Esophagus squamous epithelium (tissue), 5 donors: ENCODE measurements at regions not wholly inside any gene's neighbourhood (a gene's known extent, or its start where the extent isn't known, plus 50 kb on each side); places are given as distances from the start of the nearest gene placed in this dataset.
"Not testable (repeated sequence)": the region's sequence is repeated elsewhere in the genome, so short reads cannot be mapped to it uniquely, and the experiment has no call there.

ENCODE experiments used
- DNase-seq: peaks from one replicate; lab custom pipeline; 2025; lab: John Stamatoyannopoulos, UW
- H3K27ac ChIP-seq, 4 donors: fragments of 200-600 bp; sonication (generic); one replicate each; pipeline ENCODE4 v1.5.1; 2016 to 2019; ENCODE audit warnings: mild to moderate bottlenecking in 1 of 4
- H3K27me3 ChIP-seq, 4 donors: fragments of 200-600 bp; sonication (generic); 1 replicate in 3 of 4; 2 replicates in 1 of 4; pipeline versions ENCODE4 v1.5.1 to v1.6.0; 2017 to 2021; ENCODE audit warnings: antibody characterized with exemption in 1 of 4
- H3K36me3 ChIP-seq, 3 donors: fragments of 200-600 bp; sonication (generic); one replicate each; pipeline ENCODE4 v1.5.1; 2016 to 2019
- H3K4me1 ChIP-seq, 3 donors: fragments of 200-600 bp; sonication (generic); one replicate each; pipeline ENCODE4 v1.5.1; 2017 to 2019
- H3K4me3 ChIP-seq, 4 donors: fragments of 200-600 bp; sonication (generic); 1 replicate in 3 of 4; 2 replicates in 1 of 4; pipeline ENCODE4 v1.5.1; 2016 to 2019; ENCODE audit warnings: mild to moderate bottlenecking in 2 of 4, moderate library complexity in 1 of 4
- H3K9me3 ChIP-seq, 3 donors: fragments of 200-600 bp; sonication (generic); one replicate each; pipeline ENCODE4 v1.5.1; 2016 to 2019
- POLR2A ChIP-seq, 4 donors: fragments of 450-650 bp; IDR thresholded peaks; one replicate each; pipeline ENCODE4 v1.6.1; 2017; ENCODE audit warnings: antibody characterized with exemption in 4 of 4, mild to moderate bottlenecking in 4 of 4, moderate library complexity in 3 of 4
- WGBS, 2 donors: methylation state at CpG; one replicate each; pipeline ENCODE4 v1.1.5; 2018; 5-methylcytosine and 5-hydroxymethylcytosine counted together
- intact Hi-C: fragments of 100-400 bp; cut with DNase I; formaldehyde crosslinking; loops from one replicate; pipeline ENCODE4 v1.15.0; 2022
- TF ChIP-seq, protein P1 (sequence below), 6 experiments: fragments of 450-650 bp in 4 of 6; fragments of 200-600 bp in 2 of 6; sonication (generic) in 2 of 6; IDR thresholded peaks; one replicate each; pipeline ENCODE4 v1.5.1; 2016 to 2019; ENCODE audit warnings: antibody characterized with exemption in 6 of 6, mild to moderate bottlenecking in 4 of 6, moderate library complexity in 4 of 6
- donor health status: DM: yes; HTN: yes; CAD: no.

DNA sequence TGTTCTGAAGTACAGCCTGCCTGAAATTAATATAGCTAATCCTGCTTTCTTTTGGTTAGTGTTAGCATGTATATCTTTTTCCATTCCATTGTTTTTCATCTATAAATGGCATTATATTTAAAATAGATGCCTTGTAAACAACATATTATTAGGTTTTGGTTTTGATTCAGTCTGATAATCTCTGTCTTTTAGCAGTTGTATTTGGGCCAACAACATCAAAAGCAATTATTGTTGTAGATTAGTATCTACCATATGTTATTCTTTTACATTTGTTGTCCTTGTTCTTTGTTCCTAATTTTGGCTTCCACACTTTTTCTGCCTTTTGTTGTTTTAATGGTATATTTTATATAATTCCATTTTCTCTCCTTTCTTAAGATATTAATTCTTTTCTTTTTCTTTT, 678.2 kb upstream of the PRMT6 start:
- Histone ChIP-seq H3K4me1 (no peaks in the 10 kb centered on the region), H3K36me3 (no peaks in the 10 kb centered on the region), H3K27me3 (no peaks in the 10 kb centered on the region), H3K4me3 (no peak overlapping the region), H3K27ac (no peak overlapping the region), H3K9me3 (no peaks in the 10 kb centered on the region)
- intact Hi-C loops: no loop called here
- DNase-seq: no peak
- TF ChIP-seq POLR2A (IDR thresholded peaks at IDR 0.05): no peak
- TF ChIP-seq, protein P1, sequence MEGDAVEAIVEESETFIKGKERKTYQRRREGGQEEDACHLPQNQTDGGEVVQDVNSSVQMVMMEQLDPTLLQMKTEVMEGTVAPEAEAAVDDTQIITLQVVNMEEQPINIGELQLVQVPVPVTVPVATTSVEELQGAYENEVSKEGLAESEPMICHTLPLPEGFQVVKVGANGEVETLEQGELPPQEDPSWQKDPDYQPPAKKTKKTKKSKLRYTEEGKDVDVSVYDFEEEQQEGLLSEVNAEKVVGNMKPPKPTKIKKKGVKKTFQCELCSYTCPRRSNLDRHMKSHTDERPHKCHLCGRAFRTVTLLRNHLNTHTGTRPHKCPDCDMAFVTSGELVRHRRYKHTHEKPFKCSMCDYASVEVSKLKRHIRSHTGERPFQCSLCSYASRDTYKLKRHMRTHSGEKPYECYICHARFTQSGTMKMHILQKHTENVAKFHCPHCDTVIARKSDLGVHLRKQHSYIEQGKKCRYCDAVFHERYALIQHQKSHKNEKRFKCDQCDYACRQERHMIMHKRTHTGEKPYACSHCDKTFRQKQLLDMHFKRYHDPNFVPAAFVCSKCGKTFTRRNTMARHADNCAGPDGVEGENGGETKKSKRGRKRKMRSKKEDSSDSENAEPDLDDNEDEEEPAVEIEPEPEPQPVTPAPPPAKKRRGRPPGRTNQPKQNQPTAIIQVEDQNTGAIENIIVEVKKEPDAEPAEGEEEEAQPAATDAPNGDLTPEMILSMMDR (IDR thresholded peaks at IDR 0.05): no peak

DNA sequence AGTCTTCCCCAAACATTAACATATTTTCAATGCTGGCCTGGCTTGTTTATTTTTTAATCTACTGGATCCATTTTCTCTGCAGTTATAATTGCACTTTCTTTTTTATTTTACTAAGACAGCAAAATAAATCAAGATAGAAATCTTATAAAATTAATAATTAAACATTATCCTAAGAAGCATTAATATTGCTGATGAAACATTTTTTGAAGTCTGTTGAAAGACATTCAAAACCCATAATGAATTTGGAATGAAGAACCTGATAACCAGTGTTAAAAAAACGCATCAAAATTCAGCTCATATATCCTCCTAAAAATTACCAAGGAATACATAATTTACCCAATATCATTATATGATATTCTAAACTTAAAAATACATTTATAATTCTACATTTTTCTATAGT, 675.7 kb upstream of the PRMT6 start:
- Histone ChIP-seq H3K27ac (no peak overlapping the region), H3K4me1 (no peaks in the 10 kb centered on the region), H3K27me3 (no peaks in the 10 kb centered on the region), H3K9me3 (no peaks in the 10 kb centered on the region), H3K36me3 (no peaks in the 10 kb centered on the region), H3K4me3 (no peak overlapping the region)
- no peak for TF ChIP-seq POLR2A (IDR thresholded peaks at IDR 0.05)
- no peak for DNase-seq
- intact Hi-C loops: no loop called here
- WGBS, 2 donors: 48 to 74% methylated on average over 1 of the region's 1 CpG

DNA sequence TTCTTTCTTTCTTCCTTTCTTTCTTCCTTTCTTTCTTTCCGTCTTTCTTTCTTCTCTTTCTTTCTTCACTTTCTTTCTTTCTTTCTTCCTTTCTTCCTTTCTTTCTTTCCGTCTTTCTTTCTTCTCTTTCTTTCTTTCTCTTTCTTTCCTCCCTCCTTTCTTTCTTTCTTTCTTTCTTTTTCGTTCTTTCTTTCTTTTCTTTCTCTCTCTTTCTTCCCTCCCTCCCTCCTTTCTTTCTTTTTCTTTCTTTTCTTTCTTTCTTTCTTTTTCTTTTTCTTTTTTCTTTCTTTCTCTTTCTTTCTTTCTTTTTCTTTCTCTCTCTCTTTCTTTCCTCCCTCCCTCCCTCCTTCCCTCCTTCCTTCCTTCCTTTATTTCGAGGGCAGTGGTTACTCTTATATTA, 667.3 kb upstream of the PRMT6 start:
- H3K9me3 ChIP-seq, H3K36me3 ChIP-seq, DNase-seq, H3K4me3 ChIP-seq, intact Hi-C loops, H3K4me1 ChIP-seq, H3K27me3 ChIP-seq, H3K27ac ChIP-seq: not testable (repeated sequence)
- 61 to 63% methylated on average over 4 of the region's 4 CpGs for WGBS, 2 donors

DNA sequence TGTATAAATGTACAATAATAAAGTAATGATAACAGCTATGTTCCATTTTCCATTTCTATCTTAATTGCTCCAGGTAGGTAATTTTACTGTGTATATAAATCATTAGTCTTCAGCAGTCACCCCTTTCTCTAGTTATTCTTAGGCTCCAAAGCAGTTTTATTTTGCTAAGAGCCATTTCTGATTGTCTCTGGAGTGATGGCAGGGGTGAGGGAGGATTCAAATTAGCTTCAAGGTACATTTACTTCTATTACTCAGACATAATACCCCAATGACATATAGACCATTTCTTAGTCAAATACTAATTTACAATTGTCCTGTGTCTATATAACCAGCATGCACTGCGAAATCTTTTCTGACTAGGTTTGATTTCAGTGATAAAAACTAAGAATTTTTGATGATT, 663.4 kb upstream of the PRMT6 start:
- H3K4me1 ChIP-seq: no peaks in the 10 kb centered on the region
- H3K9me3 ChIP-seq: no peaks in the 10 kb centered on the region
- no peaks in the 10 kb centered on the region for H3K27me3 ChIP-seq
- TF ChIP-seq, protein P1 (IDR thresholded peaks at IDR 0.05): no peak
- TF ChIP-seq POLR2A (IDR thresholded peaks at IDR 0.05): no peak
- 62 to 65% methylated on average over 1 of the region's 1 CpG for WGBS, 2 donors
- H3K27ac ChIP-seq: no peak overlapping the region
- H3K4me3 ChIP-seq: no peak overlapping the region
- no peak for DNase-seq
- intact Hi-C loops: no loop called here
- H3K36me3 ChIP-seq: no peaks in the 10 kb centered on the region

DNA sequence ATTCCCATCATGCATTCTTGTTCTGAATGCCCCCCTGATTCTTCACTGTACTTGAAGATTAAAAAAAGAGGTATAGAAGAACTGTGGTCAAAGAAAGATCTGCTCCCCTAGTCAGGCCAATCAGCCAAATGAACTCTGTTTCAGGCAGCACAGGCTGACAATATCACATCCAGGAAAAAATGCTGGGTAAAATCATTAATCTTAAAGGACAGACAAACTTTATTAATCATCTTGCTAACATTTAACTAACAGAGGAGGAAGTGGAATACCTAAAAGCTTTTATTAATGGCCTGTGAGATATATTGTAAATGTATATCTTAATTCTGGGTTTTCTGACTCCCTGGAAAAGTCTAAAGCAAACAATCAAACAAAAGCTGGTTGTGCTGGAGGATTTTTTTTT, 660.5 kb upstream of the PRMT6 start:
- TF ChIP-seq, protein P1 (IDR thresholded peaks at IDR 0.05): no peak
- TF ChIP-seq POLR2A (IDR thresholded peaks at IDR 0.05): no peak
- Histone ChIP-seq H3K9me3 (no peaks in the 10 kb centered on the region), H3K4me3 (no peak overlapping the region), H3K36me3 (no peaks in the 10 kb centered on the region), H3K27me3 (no peaks in the 10 kb centered on the region), H3K4me1 (no peaks in the 10 kb centered on the region), H3K27ac (no peak overlapping the region)
- intact Hi-C loops: no loop called here
- DNase-seq: no peak

DNA sequence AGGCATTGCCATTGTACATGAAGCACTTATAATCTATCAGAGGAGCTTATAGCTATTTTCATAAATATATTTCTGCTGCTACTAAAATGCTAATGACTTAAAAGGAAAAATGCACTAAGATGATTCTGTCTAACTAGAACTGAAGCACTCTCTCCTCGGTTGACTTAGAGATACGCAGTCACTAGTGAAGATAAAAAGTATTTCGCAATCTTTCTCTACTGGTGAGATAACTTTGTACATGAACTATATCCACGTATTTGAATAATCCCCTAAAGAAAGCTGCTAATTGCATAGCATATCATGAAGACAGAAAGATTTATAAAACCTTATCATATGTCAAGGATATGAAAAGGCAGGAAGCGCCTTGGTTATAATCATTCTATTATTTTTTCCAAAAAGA, 658.1 kb upstream of the PRMT6 start:
- no peaks in the 10 kb centered on the region for H3K9me3 ChIP-seq
- intact Hi-C loops: no loop called here
- no peak overlapping the region for H3K4me3 ChIP-seq
- TF ChIP-seq, protein P1 (IDR thresholded peaks at IDR 0.05): no peak
- no peak for TF ChIP-seq POLR2A (IDR thresholded peaks at IDR 0.05)
- WGBS, 2 donors: 58 to 73% methylated on average over 5 of the region's 5 CpGs
- no peaks in the 10 kb centered on the region for H3K36me3 ChIP-seq
- no peaks in the 10 kb centered on the region for H3K4me1 ChIP-seq
- no peak for DNase-seq
- no peak overlapping the region for H3K27ac ChIP-seq
- H3K27me3 ChIP-seq: no peaks in the 10 kb centered on the region
